WTC11 (cell line): ENCODE measurements at regions not wholly inside any gene's neighbourhood (a gene's known extent, or its start where the extent isn't known, plus 50 kb on each side); places are given as distances from the start of the nearest gene placed in this dataset.

Experiments used
- CTCF ChIP-seq: fragments of 200-600 bp; IDR thresholded peaks from 2 replicates; pipeline ENCODE4 v1.8.0; 2022; ENCODE audit warnings: antibody characterized with exemption
- ESRRA ChIP-seq: sonication (generic); formaldehyde crosslinking; IDR thresholded peaks from 2 replicates; pipeline ENCODE4 v1.8.1; 2022; ENCODE audit warnings: mild to moderate bottlenecking, missing genetic modification reagents, borderline replicate concordance
- FOXP1 ChIP-seq: sonication (generic); formaldehyde crosslinking; IDR thresholded peaks from 2 replicates; pipeline ENCODE4 v1.8.0; 2022; ENCODE audit warnings: missing genetic modification reagents, mild to moderate bottlenecking, moderate library complexity, borderline replicate concordance
- HMGXB4 ChIP-seq: sonication (generic); formaldehyde crosslinking; IDR thresholded peaks from 2 replicates; pipeline ENCODE4 v1.8.1; 2023; ENCODE audit warnings: mild to moderate bottlenecking, moderate library complexity, missing genetic modification reagents
- JAZF1 ChIP-seq: fragments of 250-450 bp; sonication (Bioruptor Pico); IDR thresholded peaks from 2 replicates; pipeline ENCODE4 v1.9.0; 2021; ENCODE audit warnings: moderate library complexity, mild to moderate bottlenecking, inconsistent platforms
- KAT7 ChIP-seq: sonication (generic); formaldehyde crosslinking; IDR thresholded peaks from 2 replicates; pipeline ENCODE4 v1.8.1; 2023; ENCODE audit warnings: missing genetic modification reagents, mild to moderate bottlenecking, borderline replicate concordance
- NFYB ChIP-seq: sonication (generic); formaldehyde crosslinking; conservative IDR thresholded peaks from 2 replicates; pipeline ENCODE4 v1.8.0; 2022; ENCODE audit warnings: low read depth, missing genetic modification reagents
- NR1H2 ChIP-seq: sonication (generic); formaldehyde crosslinking; IDR thresholded peaks from 2 replicates; pipeline ENCODE4 v1.9.0; 2021; ENCODE audit warnings: mild to moderate bottlenecking, moderate library complexity, missing genetic modification reagents
- PREB ChIP-seq: sonication (generic); formaldehyde crosslinking; IDR thresholded peaks from 2 replicates; pipeline ENCODE4 v1.8.1; 2022; ENCODE audit warnings: mild to moderate bottlenecking, missing genetic modification reagents, moderate library complexity, borderline replicate concordance
- SMAD4 ChIP-seq: sonication (generic); formaldehyde crosslinking; IDR thresholded peaks from 2 replicates; pipeline ENCODE4 v1.8.0; 2022; ENCODE audit warnings: mild to moderate bottlenecking, missing genetic modification reagents
- ZBTB21 ChIP-seq: sonication (generic); formaldehyde crosslinking; IDR thresholded peaks from 2 replicates; pipeline ENCODE4 v1.8.1; 2023; ENCODE audit warnings: mild to moderate bottlenecking, missing genetic modification reagents, borderline replicate concordance
- ZNF121 ChIP-seq: sonication (generic); formaldehyde crosslinking; IDR thresholded peaks from 2 replicates; pipeline ENCODE4 v1.8.0; 2023; ENCODE audit warnings: missing genetic modification reagents

- no peak for TF ChIP-seq NR1H2 (CRISPR knock-in tag)
- TF ChIP-seq NFYB = no peak
- TF ChIP-seq CTCF = no peak
- TF ChIP-seq HMGXB4 (CRISPR knock-in tag) = no peak
- TF ChIP-seq ZBTB21 (CRISPR knock-in tag) = no peak
- TF ChIP-seq FOXP1 (CRISPR knock-in tag) = no peak
- TF ChIP-seq SMAD4 (CRISPR knock-in tag) = no peak
- TF ChIP-seq JAZF1 (CRISPR knock-in tag) = no peak
- TF ChIP-seq PREB = no peak
- no peak for TF ChIP-seq KAT7 (CRISPR knock-in tag)
- no peak for TF ChIP-seq ZNF121
- no peak for TF ChIP-seq ESRRA (CRISPR knock-in tag)
These were observed 157.0 kb upstream of the ZMIZ1 start for GRCh38 chr10:78911533-78912340.
